ENCODE measurements at regions not wholly inside any gene's neighbourhood (a gene's known extent, or its start where the extent isn't known, plus 50 kb on each side); places are given as distances from the start of the nearest gene placed in this dataset.
"Not testable (repeated sequence)": the region's sequence is repeated elsewhere in the genome, so short reads cannot be mapped to it uniquely, and the experiment has no call there.

- H3K4me3 ChIP-seq (ENCODE audit: low read depth, low read length, poor library complexity, severe bottlenecking): no peak overlapping the region
- POLR2A ChIA-PET: no interaction called here
- no peak overlapping the region for H3K4me2 ChIP-seq (ENCODE audit: low read length)
- no peaks in the 10 kb centered on the region for H3K9me3 ChIP-seq (ENCODE audit: low read length)
- H2AFZ ChIP-seq (ENCODE audit: low read length): no peak overlapping the region
- CTCF ChIA-PET (ENCODE audit: unreplicated experiment): no interaction called here
- H3K36me3 ChIP-seq (ENCODE audit: insufficient read depth, low read length): no peaks in the 10 kb centered on the region
- no peak for DNase-seq (ENCODE audit: low spot score)
- intact Hi-C loops (cut with micrococcal nuclease; ENCODE audit: unreplicated experiment): no loop called here
- H4K20me1 ChIP-seq (ENCODE audit: insufficient read depth, low read length): no peaks in the 10 kb centered on the region
- H3K27ac ChIP-seq (ENCODE audit: low read depth, low read length, poor library complexity, severe bottlenecking): no peak overlapping the region
- no peaks in the 10 kb centered on the region for H3K4me1 ChIP-seq (ENCODE audit: insufficient read depth, low read length, poor library complexity, severe bottlenecking)
- H3K79me2 ChIP-seq (ENCODE audit: insufficient read depth, low read depth, low read length): no peaks in the 10 kb centered on the region
- TF ChIP-seq CTCF (conservative IDR thresholded peaks at IDR 0.05; ENCODE audit: low read length): no peak
- TF ChIP-seq EZH2phosphoT487 (IDR thresholded peaks at IDR 0.05; ENCODE audit: borderline replicate concordance, low read depth, low read length): no peak
- no peaks in the 10 kb centered on the region for H3K9me2 ChIP-seq (ENCODE audit: insufficient read depth, low read length)
- BruUV-seq (replicated peaks): no TSS peak
Measured at GRCh38 chr9:16294133-16294770, 576.2 kb downstream of the BNC2 start.

GRCh38 chr9:16294940-16295339, 575.5 kb downstream of the BNC2 start:
- DNase-seq (ENCODE audit: low spot score); CTCF ChIA-PET (ENCODE audit: unreplicated experiment); H3K4me1 ChIP-seq (ENCODE audit: insufficient read depth, low read length, poor library complexity, severe bottlenecking); intact Hi-C loops (cut with micrococcal nuclease; ENCODE audit: unreplicated experiment); H3K9me2 ChIP-seq (ENCODE audit: insufficient read depth, low read length); POLR2A ChIA-PET; H3K4me3 ChIP-seq (ENCODE audit: low read depth, low read length, poor library complexity, severe bottlenecking); H2AFZ ChIP-seq (ENCODE audit: low read length); BruUV-seq (replicated peaks); H3K27ac ChIP-seq (ENCODE audit: low read depth, low read length, poor library complexity, severe bottlenecking); H3K4me2 ChIP-seq (ENCODE audit: low read length); H4K20me1 ChIP-seq (ENCODE audit: insufficient read depth, low read length); H3K79me2 ChIP-seq (ENCODE audit: insufficient read depth, low read depth, low read length); H3K36me3 ChIP-seq (ENCODE audit: insufficient read depth, low read length); H3K9me3 ChIP-seq (ENCODE audit: low read length): not testable (repeated sequence)

- POLR2A ChIA-PET; H3K4me1 ChIP-seq (ENCODE audit: insufficient read depth, low read length, poor library complexity, severe bottlenecking); intact Hi-C loops (cut with micrococcal nuclease; ENCODE audit: unreplicated experiment); H3K4me3 ChIP-seq (ENCODE audit: low read depth, low read length, poor library complexity, severe bottlenecking); BruUV-seq (replicated peaks); CTCF ChIA-PET (ENCODE audit: unreplicated experiment); H3K9me2 ChIP-seq (ENCODE audit: insufficient read depth, low read length); H3K36me3 ChIP-seq (ENCODE audit: insufficient read depth, low read length); H3K9me3 ChIP-seq (ENCODE audit: low read length); H2AFZ ChIP-seq (ENCODE audit: low read length); H3K27ac ChIP-seq (ENCODE audit: low read depth, low read length, poor library complexity, severe bottlenecking); H3K4me2 ChIP-seq (ENCODE audit: low read length); H3K79me2 ChIP-seq (ENCODE audit: insufficient read depth, low read depth, low read length); DNase-seq (ENCODE audit: low spot score); H4K20me1 ChIP-seq (ENCODE audit: insufficient read depth, low read length): not testable (repeated sequence)
Measured at GRCh38 chr9:16299368-16299767, 571.1 kb downstream of the BNC2 start.

DNA sequence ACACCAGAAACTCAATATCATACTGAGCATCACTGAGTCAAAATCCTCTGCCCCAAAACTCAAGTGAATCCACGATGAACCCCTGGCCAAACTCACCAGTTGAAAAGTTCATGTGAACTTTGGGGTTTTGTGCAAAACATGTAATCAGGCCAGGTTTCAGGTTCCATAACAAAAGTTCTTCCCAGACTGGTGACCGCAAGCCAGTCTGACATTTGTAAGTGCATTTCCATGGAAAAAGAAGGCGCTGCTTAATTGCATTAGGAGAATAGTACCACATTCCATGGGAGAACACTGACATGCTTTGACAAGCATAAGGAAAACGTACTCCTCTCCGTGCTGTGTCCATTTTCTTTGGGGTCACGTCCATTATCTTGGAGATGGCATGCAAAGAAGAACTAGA, 567.0 kb downstream of the BNC2 start:
- Histone ChIP-seq H3K9me2 (ENCODE audit: insufficient read depth, low read length) (no peaks in the 10 kb centered on the region), H3K4me2 (ENCODE audit: low read length) (no peak overlapping the region), H3K9me3 (ENCODE audit: low read length) (no peaks in the 10 kb centered on the region), H3K79me2 (ENCODE audit: insufficient read depth, low read depth, low read length) (no peaks in the 10 kb centered on the region), H3K36me3 (ENCODE audit: insufficient read depth, low read length) (no peaks in the 10 kb centered on the region), H3K27ac (ENCODE audit: low read depth, low read length, poor library complexity, severe bottlenecking) (no peak overlapping the region), H4K20me1 (ENCODE audit: insufficient read depth, low read length) (no peaks in the 10 kb centered on the region), H3K4me1 (ENCODE audit: insufficient read depth, low read length, poor library complexity, severe bottlenecking) (no peaks in the 10 kb centered on the region), H2AFZ (ENCODE audit: low read length) (no peak overlapping the region), H3K4me3 (ENCODE audit: low read depth, low read length, poor library complexity, severe bottlenecking) (no peak overlapping the region)
- no TSS peak for BruUV-seq (replicated peaks)
- ChIA-PET CTCF (ENCODE audit: unreplicated experiment) (no interaction called here), POLR2A (no interaction called here)
- TF ChIP-seq CTCF (conservative IDR thresholded peaks at IDR 0.05; ENCODE audit: low read length): no peak
- TF ChIP-seq EZH2phosphoT487 (IDR thresholded peaks at IDR 0.05; ENCODE audit: borderline replicate concordance, low read depth, low read length): no peak
- intact Hi-C loops (cut with micrococcal nuclease; ENCODE audit: unreplicated experiment): no loop called here
- no peak for DNase-seq (ENCODE audit: low spot score)
